GM11168 (cell line): ENCODE measurements at regions not wholly inside any gene's neighbourhood (a gene's known extent, or its start where the extent isn't known, plus 50 kb on each side); places are given as distances from the start of the nearest gene placed in this dataset.

Source experiments
- in situ Hi-C: fragments of 300-500 bp; cut with MboI; formaldehyde crosslinking; loops from one replicate; pipeline ENCODE4 v1.12.0; 2022; ENCODE audit warnings: low sequenced_read_pairs; ENCODE audit not compliant: unreplicated experiment

DNA sequence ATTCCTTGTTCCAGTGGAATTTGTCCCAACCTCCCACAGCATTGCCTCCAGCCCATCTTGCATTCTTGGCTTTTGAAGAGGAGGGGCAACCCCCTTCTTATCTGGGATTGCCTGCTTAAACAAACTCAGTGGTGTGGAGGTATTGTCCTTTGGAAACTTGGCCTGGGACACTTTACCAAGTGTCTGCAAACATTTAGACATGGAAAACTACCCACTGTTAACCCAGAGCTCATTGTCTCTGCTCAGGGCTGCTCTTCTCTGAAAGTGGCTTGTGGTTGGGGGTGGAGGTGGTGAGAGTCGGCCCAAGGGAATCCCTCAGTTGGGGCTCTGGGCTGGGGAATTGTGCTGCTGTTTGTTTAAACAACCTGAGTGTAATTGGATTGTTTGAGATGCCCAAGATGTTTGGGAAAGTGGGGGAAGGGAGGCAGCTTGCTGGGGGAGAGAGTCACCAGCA is 178.3 kb upstream of the GATA6 start:
- in situ Hi-C loops, result no loop called here

DNA sequence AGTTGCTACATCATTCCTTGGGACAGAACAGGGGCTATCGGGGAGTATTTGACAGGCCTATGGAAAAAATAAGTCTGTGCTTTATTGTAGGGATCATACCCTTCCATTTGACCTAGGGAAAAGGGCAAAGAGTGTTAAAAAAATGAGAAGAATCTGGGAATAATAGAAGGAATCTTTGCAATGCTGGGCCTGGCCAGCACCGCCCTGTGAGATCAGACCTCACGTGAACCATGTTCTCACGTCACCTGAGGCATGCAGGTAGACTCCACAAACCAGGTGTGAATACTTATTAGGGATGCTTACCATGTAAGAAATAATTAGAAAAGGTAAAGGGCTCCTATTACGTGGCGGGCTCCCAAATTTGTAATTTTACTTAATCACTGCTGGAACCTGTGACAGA is 177.5 kb upstream of the GATA6 start:
- in situ Hi-C loops, result no loop called here

DNA sequence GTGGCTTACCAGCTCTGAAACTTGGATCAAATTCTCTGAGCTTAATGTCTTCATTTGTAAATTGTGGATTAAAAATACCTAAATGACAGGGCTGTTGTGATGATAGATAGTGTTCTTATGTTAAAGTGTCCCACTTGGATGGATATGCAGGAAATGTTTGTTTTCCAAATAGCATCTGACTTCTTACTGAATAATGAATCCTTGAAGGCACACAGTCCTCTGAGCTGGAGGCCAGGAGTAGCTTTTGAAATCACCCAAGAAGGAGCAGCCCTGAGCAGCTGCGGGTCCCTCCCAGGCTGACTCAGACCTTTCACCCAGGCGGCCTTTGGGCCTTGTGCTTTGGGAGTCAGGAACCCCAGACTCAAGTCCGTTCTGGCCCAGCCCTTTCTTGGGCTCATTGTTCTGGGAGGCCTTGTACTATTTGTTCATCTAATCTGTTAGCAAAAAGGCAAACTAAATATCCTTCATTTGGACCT is 173.0 kb upstream of the GATA6 start:
- in situ Hi-C loops, result no loop called here

DNA sequence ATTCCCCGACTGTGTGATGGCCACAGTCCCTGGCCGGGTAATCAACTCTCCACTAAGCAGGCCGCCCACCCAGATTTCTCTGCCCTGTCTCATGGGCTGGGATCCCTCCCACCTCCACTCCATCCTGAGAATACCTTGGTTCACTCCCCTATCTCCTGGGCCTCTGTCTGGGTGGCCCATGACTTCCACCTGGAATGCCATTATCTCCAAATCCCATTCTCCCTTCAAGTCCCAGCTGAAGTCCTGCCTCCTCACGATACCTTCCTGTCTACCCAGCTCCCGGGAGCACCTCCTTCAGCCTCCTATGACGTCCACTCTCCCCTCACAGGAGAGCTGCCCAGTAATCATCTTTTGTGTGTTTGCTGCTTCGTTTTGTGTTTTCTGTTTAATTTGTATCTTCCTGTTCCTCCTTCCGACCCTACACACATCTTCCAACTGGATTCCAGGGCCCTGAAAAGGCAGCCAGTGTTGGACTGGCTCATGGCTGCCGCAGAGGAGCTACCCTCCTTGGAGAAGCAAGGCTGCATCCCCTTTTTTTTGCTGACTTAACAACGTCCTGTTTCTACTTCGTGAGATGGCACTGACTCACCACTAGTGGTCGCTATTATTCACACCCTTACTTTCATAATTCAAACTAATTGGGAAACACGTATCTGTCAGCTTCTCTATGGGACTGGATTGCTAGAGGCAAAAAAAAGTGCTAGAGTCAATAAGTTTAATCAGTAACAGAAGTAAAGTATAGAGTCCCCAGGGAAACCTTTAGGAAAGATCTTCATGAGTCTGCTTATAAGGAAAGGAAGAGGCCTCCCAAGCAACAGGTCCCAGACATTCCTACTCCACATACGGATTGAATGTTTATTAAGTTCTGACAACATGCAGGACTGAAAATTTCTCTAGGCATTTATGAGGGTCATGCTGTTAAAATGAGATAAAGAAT is 171.9 kb upstream of the GATA6 start:
- in situ Hi-C loops, result no loop called here

DNA sequence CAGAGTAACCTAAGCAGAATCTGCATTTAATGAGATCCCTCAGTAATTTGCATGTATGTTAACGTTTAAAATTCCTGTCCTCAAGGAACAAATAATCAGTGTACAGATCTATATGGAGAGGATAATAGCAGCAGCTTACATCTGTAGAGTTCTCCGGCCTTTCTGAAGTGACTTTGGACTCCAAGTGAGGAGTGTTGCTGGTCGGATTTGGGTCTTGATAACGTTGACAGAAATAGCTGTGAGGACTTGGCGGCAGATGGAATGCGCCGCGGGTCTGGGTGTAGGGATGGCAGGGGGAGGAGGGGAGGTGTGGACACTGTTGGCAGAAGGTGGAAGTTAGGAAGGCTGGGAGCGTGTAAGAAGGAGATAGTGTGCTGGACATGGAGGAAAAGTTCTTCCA is 170.9 kb upstream of the GATA6 start:
- in situ Hi-C loops, result no loop called here

DNA sequence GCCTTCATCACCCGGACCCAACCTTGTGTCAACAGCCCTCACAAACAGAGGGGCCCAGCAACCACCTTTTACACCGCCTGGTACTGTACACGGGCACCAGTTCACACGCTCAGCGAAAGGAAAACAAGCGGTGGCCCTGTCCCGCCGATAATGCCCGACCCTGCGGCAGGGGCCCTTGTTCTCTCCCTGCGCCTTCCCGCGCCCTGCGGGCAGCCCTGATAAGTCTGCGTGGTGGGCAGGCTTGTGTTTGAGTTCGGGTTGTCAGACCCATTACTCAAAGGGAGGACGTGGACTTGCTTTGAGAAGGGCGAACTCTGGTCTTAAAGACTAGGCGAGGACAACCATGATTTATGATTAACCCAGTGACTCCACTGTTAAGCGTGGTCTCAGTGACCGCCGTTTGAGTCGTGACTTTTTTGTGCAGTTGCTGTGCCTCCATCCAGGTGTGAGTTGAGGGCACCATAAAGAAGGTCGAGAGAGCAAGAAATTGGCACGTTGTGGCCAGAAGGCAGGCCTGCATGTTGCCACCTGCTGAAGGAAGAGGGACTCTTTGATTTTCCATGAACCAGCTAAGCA is 167.4 kb upstream of the GATA6 start:
- in situ Hi-C loops, result no loop called here

GRCh38 chr18:22005191-22005841 is 164.1 kb upstream of the GATA6 start:
- in situ Hi-C loops, result no loop called here

DNA sequence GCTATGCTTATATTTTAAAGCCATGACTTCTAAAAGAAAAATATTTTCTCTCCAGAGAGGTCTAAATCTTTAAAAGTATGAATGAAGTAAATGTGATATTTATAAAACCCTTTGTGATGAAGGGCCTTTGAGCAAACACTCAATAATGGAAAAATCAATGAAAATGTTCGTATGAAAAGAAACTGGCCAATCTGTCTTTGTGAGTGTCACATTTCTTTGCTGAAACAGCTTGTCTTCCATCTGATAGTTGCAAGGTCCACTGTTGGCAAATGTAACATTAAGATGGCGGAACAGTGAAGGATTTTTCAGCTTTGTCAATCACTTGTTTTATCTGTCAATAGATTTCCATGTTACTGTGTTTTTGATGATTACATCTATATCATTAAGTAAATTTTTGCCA is 162.9 kb upstream of the GATA6 start:
- in situ Hi-C loops, result no loop called here

DNA sequence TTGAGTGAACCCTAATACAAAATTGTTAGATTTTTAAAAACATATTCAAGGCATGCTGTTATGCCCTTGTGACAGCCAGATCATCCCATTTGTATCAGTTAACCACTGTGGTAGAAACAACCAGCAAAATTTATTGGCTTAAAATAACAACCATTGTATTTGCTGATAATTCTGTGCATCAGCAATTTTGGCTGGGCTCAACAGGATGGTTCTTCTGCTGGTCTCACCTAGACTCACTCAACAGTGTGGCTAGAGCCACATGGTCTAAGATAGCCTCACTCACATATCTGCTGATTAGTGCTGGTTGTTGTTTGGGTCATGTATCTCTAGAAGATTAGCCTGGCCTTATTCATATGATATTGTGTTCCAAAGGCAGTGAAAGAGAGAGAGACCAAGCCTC is 160.1 kb upstream of the GATA6 start:
- in situ Hi-C loops, result no loop called here

DNA sequence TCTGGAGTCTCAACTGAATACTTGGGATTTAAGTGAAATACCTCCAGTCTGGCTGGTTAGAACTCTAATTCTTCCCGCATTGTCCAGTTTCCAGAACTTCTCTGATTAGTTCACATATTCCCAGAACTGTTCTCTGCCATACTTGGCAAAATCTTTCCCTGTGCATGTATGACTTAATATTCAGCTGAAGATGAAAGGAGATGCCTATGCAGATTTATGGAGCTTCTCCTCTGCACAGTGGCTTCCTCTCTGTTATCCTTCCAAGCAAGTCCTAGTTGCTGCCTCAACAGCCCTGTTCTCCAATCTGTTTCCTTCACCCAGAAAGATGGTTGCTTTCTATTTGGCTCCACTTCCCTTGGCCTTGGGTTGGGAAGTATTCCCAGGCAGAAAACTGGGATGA is 155.4 kb upstream of the GATA6 start:
- in situ Hi-C loops, result no loop called here

DNA sequence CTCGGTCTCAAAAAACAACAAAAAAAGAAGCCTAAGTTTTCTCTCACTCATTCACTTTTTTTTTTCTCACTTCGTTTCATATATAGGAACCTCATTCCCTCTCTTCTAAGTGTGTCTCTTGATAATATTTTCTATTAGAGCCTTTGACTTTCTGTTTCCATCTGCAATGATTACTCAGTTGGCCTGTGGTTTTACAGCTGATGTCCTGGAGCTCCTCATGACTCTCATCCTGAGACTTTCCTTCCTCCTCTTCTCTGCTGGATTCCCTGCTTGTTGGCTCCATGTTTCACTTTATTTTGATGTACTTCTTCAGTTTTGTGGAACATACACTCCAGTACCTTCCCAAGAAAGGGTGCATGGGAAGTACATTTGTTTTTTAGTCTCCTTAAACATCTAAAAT is 154.2 kb upstream of the GATA6 start:
- in situ Hi-C loops, result no loop called here

- in situ Hi-C loops, result no loop called here
These were observed 151.0 kb upstream of the GATA6 start for GRCh38 chr18:22018366-22018765.

GRCh38 chr18:22019193-22019592 is 150.2 kb upstream of the GATA6 start:
- in situ Hi-C loops, result no loop called here

DNA sequence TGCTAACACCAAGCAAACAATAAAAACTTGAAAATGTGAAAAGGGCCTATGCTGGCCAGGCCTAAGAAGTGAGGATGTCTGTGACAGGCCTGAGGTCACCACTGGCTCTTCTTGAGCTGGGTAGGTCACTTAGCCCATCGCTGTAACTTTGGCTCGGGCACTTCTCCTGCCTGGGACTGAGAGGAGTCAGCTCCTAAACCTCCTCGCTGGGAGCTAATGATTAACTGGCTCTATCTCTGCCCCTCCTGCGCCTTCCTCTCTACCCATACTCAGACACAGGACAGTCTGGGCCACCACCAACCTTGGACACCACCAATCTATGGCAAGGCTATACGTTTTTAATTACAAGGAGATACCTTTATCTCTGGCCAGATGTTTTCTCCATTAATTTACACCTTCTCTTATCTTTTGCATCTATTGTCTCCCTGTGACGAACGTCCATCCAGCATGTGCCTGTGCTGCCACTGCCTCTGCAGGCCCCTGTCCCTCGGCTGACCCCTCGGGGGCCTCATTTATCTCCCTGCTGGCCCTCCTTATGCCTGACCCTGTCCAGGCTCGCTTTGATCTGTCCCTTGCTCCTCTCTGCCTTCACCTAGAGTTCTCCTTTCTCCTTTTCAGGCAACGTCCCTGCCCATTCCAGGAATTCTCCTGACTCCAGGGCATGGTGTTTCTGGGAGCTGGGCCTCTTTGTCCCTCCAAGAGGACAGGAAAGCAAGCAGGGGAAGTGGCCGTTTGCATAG is 149.1 kb upstream of the GATA6 start:
- in situ Hi-C loops, result no loop called here

DNA sequence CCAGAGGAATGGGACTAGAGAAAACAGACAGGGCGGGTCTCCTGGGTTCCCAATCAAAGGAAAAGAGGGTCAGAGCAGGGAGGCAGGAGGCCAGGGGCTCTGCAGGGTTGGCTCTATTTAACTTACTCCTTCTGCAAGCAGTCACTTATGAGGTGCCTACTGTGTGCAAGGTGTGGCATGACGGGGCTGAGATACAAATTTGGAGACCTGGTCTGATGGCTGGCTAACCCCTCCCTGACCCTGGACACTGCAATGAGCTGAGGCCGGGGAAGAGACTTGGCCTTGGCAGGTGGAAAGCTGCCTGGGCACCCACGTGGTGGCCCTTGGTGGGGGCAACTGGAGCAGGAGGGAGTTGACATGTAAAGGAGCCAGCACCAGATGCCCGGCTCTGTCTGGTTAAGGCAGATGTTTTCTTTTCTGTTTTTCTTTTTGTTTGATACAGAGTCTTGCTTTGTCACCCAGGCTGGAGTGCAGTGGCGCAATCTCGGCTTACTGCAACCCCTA is 148.5 kb upstream of the GATA6 start:
- in situ Hi-C loops, result no loop called here

GRCh38 chr18:22021701-22022100 is 147.7 kb upstream of the GATA6 start:
- in situ Hi-C loops, result no loop called here

- in situ Hi-C loops, result no loop called here
These were observed 144.5 kb upstream of the GATA6 start for GRCh38 chr18:22024924-22025323.

DNA sequence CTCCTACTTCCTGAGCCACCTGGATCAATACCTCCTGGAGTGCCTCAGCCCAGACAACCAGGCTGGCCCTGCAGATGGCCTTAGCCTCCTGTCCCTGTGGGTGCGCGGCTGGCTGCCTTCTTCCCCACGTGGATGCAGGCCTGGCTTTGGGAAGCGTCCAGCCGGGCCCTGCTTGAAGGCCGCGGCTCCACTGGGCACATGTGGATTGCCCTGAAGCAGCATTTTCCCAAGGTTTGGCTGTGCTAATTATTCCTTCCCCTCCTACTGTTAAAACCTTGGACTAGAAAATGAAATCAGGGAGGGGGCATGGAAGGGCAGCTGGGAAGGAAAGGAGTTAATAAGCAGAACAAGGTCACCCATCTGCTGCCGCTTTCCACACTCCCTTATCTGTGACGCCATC is 143.0 kb upstream of the GATA6 start:
- in situ Hi-C loops, result no loop called here

DNA sequence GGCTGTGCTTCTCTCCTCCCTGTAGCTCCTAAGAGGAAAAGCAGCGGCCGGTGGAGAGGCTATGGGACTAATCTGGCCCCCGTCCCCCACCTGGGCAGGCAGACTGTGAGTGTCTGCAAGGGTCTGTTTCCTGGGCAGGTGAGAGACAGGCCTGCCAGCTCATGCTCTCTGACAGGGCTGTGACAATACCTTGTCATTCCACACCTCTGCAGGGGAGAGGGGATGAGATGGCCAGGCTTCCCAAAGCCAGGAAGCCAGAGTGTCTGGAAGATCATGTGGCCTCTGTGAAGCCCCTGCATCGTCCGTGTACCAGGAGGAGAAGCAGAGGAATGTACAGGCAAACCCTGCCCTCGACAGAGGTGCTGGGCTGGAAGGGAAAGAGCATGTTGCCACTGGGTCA is 142.5 kb upstream of the GATA6 start:
- in situ Hi-C loops, result no loop called here

GRCh38 chr18:22031611-22032010 is 137.8 kb upstream of the GATA6 start:
- in situ Hi-C loops, result no loop called here
